Keratinocyte (primary cell): ENCODE measurements at regions not wholly inside any gene's neighbourhood (a gene's known extent, or its start where the extent isn't known, plus 50 kb on each side); places are given as distances from the start of the nearest gene placed in this dataset.

Source experiments
- DNase-seq: peaks from one replicate; pipeline ENCODE4 v3.0.0-alpha.2; 2011; ENCODE audit warnings: low read depth, missing footprints, low spot score
- FAIRE-seq: peaks from 2 replicates; lab custom pipeline; 2011; peaks lifted over from hg19 to GRCh38; lab: Jason Lieb, UNC
- H2AFZ ChIP-seq: 2 replicates; pipeline ENCODE4 v1.6.0; 2012; ENCODE audit warnings: low read length, control low read depth, inconsistent platforms; ENCODE audit not compliant: control insufficient read depth
- H3K27ac ChIP-seq: 2 replicates; pipeline ENCODE4 v1.5.1; 2011; ENCODE audit warnings: low read length; ENCODE audit not compliant: control insufficient read depth, insufficient read depth
- H3K27me3 ChIP-seq: 3 replicates; pipeline ENCODE4 v1.6.0; 2011; ENCODE audit warnings: low read length; ENCODE audit not compliant: control insufficient read depth, insufficient read depth; ENCODE audit errors: extremely low read depth
- H3K36me3 ChIP-seq, 2 experiments: 2 replicates in 1 of 2; 3 replicates in 1 of 2; pipeline ENCODE4 v1.5.1; 2011; ENCODE audit warnings: low read length in 2 of 2, mild to moderate bottlenecking in 1 of 2; ENCODE audit not compliant: control insufficient read depth in 2 of 2, insufficient read depth in 2 of 2; ENCODE audit errors: extremely low read depth in 1 of 2
- H3K4me1 ChIP-seq: 3 replicates; pipeline ENCODE4 v1.5.1; 2011; ENCODE audit warnings: low read length; ENCODE audit not compliant: control insufficient read depth, insufficient read depth; ENCODE audit errors: extremely low read depth
- H3K4me2 ChIP-seq: 3 replicates; pipeline ENCODE4 v1.6.0; 2011; ENCODE audit warnings: low read depth, low read length; ENCODE audit not compliant: control insufficient read depth, insufficient read depth; ENCODE audit errors: extremely low read depth
- H3K4me3 ChIP-seq, 3 experiments: fragments of 200-600 bp in 1 of 3; sonication (generic) in 1 of 3; 2 replicates in 2 of 3; 3 replicates in 1 of 3; pipeline ENCODE4 v1.5.1; 2011 to 2016; ENCODE audit warnings: low read length in 3 of 3, mild to moderate bottlenecking in 3 of 3, control low read depth in 2 of 3, inconsistent platforms in 1 of 3, low read depth in 1 of 3, mixed read lengths in 1 of 3, mixed run types in 1 of 3, moderate library complexity in 1 of 3; ENCODE audit not compliant: control insufficient read depth in 2 of 3, insufficient read depth in 2 of 3; ENCODE audit errors: extremely low read depth in 1 of 3
- H3K79me2 ChIP-seq: 2 replicates; pipeline ENCODE4 v1.6.0; 2012; ENCODE audit warnings: low read length; ENCODE audit not compliant: control insufficient read depth, insufficient read depth
- H3K9ac ChIP-seq: 3 replicates; pipeline ENCODE4 v1.6.0; 2011; ENCODE audit warnings: low read length; ENCODE audit not compliant: control insufficient read depth, insufficient read depth; ENCODE audit errors: extremely low read depth
- H3K9me1 ChIP-seq: 3 replicates; pipeline ENCODE4 v1.6.0; 2011; ENCODE audit warnings: low read length; ENCODE audit not compliant: control insufficient read depth, insufficient read depth; ENCODE audit errors: extremely low read depth
- H3K9me3 ChIP-seq: 2 replicates; pipeline ENCODE4 v1.5.1; 2012; ENCODE audit warnings: low read depth, low read length; ENCODE audit not compliant: control insufficient read depth
- H4K20me1 ChIP-seq: 3 replicates; pipeline ENCODE4 v1.6.0; 2011; ENCODE audit warnings: low read length; ENCODE audit not compliant: control insufficient read depth, insufficient read depth; ENCODE audit errors: extremely low read depth
- EZH2 ChIP-seq: IDR thresholded peaks from one replicate; pipeline ENCODE4 v1.6.1; 2012; ENCODE audit warnings: inconsistent platforms, mild to moderate bottlenecking, low read length, moderate library complexity
- dilution Hi-C: fragments of 300-500 bp; cut with MboI; formaldehyde crosslinking; loops from one replicate; pipeline ENCODE4 v1.7.0; 2020; ENCODE audit warnings: low sequenced_read_pairs; ENCODE audit not compliant: extremely low pct_ligation_motif_present
- TF ChIP-seq, protein P1 (sequence below), 3 experiments: IDR thresholded peaks in 1 of 3; conservative IDR thresholded peaks in 1 of 3; optimal IDR thresholded peaks in 1 of 3; 2 replicates in 2 of 3; 3 replicates in 1 of 3; pipeline versions ENCODE3 to v1.5.1; 2011; ENCODE audit warnings: low read length in 3 of 3, mild to moderate bottlenecking in 3 of 3, moderate library complexity in 2 of 3, control low read depth in 1 of 3, inconsistent platforms in 1 of 3; ENCODE audit not compliant: insufficient read depth in 2 of 3; ENCODE audit errors: extremely low read depth in 1 of 3

DNA sequence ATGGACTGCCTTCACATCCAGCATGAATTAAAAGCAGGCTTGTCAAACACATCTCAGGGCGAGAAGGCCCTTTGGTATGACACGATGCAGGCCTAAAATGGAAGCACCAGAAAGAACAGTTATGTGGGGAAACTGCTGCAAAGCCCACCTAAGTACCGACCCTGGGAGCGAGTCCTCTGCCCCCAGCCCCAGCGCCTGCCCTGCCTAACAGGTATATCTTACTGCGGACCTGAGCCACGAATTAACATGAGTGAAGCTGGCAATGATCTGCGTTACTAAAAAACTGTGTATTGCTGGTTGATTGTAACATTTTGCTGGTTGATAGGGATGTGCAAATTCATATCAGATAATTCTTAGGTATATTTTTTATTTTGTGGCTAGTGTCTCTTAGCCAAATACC, 441.5 kb downstream of the ZNF516 start:
- Histone ChIP-seq H3K79me2 (no peaks in the 10 kb centered on the region), H4K20me1 (no peaks in the 10 kb centered on the region), H3K4me2 (no peak overlapping the region), H3K27ac (no peak overlapping the region), H3K9me1 (no peaks in the 10 kb centered on the region), H3K9me3 (peaks cover 2% of the 10 kb centered on the region), H3K4me1 (no peaks in the 10 kb centered on the region), H2AFZ (no peak overlapping the region), H3K27me3 (no peaks in the 10 kb centered on the region), H3K4me3 (no peak overlapping the region), H3K9ac (no peak overlapping the region), H3K36me3 (no peaks in the 10 kb centered on the region)
- no peak for TF ChIP-seq EZH2
- dilution Hi-C loops = no loop called here
- no peak for FAIRE-seq
- DNase-seq = no peak

DNA sequence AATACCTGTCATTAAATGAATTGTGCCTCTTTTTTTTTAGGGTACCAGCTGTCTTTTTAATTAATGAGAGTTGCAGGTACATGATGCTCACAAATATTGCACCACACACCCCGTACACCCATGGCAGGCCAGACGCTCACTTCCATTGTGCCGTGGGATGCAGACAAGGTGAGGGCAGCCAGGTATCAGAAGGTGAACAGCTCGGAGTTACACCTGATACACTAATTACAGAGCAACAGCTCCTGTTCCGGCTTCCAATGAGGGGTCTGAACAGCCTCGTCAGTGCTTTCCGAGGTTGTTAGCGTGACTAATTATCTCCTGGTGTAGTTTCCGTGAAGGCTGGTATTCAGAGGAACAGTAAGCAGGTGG, 442.8 kb downstream of the ZNF516 start:
- no peak overlapping the region for H3K4me3 ChIP-seq
- dilution Hi-C loops = no loop called here
- no peak overlapping the region for H3K9ac ChIP-seq
- H3K27me3 ChIP-seq = no peaks in the 10 kb centered on the region
- no peaks in the 10 kb centered on the region for H3K9me1 ChIP-seq
- DNase-seq (no peak), FAIRE-seq (no peak)
- no peak overlapping the region for H3K4me2 ChIP-seq
- no peaks in the 10 kb centered on the region for H3K79me2 ChIP-seq
- H3K9me3 ChIP-seq = peaks cover 2% of the 10 kb centered on the region
- H2AFZ ChIP-seq = no peak overlapping the region
- no peak for TF ChIP-seq EZH2
- TF ChIP-seq, protein P1, sequence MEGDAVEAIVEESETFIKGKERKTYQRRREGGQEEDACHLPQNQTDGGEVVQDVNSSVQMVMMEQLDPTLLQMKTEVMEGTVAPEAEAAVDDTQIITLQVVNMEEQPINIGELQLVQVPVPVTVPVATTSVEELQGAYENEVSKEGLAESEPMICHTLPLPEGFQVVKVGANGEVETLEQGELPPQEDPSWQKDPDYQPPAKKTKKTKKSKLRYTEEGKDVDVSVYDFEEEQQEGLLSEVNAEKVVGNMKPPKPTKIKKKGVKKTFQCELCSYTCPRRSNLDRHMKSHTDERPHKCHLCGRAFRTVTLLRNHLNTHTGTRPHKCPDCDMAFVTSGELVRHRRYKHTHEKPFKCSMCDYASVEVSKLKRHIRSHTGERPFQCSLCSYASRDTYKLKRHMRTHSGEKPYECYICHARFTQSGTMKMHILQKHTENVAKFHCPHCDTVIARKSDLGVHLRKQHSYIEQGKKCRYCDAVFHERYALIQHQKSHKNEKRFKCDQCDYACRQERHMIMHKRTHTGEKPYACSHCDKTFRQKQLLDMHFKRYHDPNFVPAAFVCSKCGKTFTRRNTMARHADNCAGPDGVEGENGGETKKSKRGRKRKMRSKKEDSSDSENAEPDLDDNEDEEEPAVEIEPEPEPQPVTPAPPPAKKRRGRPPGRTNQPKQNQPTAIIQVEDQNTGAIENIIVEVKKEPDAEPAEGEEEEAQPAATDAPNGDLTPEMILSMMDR (optimal IDR thresholded peaks at IDR 0.05 in 1 of 3, IDR thresholded peaks at IDR 0.05 in 1 of 3, conservative IDR thresholded peaks at IDR 0.05 in 1 of 3; ENCODE audit: extremely low read depth in 1 of 3, insufficient read depth in 2 of 3, low read length in 3 of 3) = no peak
- no peaks in the 10 kb centered on the region for H3K4me1 ChIP-seq
- no peaks in the 10 kb centered on the region for H4K20me1 ChIP-seq
- no peak overlapping the region for H3K27ac ChIP-seq
- H3K36me3 ChIP-seq = no peaks in the 10 kb centered on the region
